HFFc6 (cell line): ENCODE measurements at regions not wholly inside any gene's neighbourhood (a gene's known extent, or its start where the extent isn't known, plus 50 kb on each side); places are given as distances from the start of the nearest gene placed in this dataset.

Experiments used
- DNase-seq: peaks from one replicate; pipeline ENCODE4 v3.0.0-alpha.2; 2018
- H3K27ac Mint-ChIP-seq: 2 replicates; pipeline ENCODE4 v1.8.0; 2020; ENCODE audit warnings: mild to moderate bottlenecking, mixed read lengths
- H3K27me3 Mint-ChIP-seq: 2 replicates; pipeline ENCODE4 v1.8.0; 2021; ENCODE audit warnings: mild to moderate bottlenecking, moderate library complexity, mixed read lengths; ENCODE audit not compliant: insufficient read depth
- H3K36me3 Mint-ChIP-seq: 2 replicates; pipeline ENCODE4 v1.8.0; 2021; ENCODE audit warnings: low read depth, mixed read lengths
- H3K4me1 Mint-ChIP-seq: 2 replicates; pipeline ENCODE4 v1.8.0; 2020; ENCODE audit warnings: low read depth, mixed read lengths
- H3K4me3 Mint-ChIP-seq: 2 replicates; pipeline ENCODE4 v1.8.0; 2020; ENCODE audit warnings: mild to moderate bottlenecking, moderate library complexity, mixed read lengths
- H3K9me3 Mint-ChIP-seq: 2 replicates; pipeline ENCODE4 v1.8.0; 2020; ENCODE audit warnings: mild to moderate bottlenecking, mixed read lengths
- TF ChIP-seq, protein P1 (sequence below): fragments of 200-600 bp; sonication (generic); IDR thresholded peaks from 2 replicates; pipeline ENCODE4 v1.5.0; 2021; ENCODE audit warnings: antibody characterized with exemption, mild to moderate bottlenecking

DNA sequence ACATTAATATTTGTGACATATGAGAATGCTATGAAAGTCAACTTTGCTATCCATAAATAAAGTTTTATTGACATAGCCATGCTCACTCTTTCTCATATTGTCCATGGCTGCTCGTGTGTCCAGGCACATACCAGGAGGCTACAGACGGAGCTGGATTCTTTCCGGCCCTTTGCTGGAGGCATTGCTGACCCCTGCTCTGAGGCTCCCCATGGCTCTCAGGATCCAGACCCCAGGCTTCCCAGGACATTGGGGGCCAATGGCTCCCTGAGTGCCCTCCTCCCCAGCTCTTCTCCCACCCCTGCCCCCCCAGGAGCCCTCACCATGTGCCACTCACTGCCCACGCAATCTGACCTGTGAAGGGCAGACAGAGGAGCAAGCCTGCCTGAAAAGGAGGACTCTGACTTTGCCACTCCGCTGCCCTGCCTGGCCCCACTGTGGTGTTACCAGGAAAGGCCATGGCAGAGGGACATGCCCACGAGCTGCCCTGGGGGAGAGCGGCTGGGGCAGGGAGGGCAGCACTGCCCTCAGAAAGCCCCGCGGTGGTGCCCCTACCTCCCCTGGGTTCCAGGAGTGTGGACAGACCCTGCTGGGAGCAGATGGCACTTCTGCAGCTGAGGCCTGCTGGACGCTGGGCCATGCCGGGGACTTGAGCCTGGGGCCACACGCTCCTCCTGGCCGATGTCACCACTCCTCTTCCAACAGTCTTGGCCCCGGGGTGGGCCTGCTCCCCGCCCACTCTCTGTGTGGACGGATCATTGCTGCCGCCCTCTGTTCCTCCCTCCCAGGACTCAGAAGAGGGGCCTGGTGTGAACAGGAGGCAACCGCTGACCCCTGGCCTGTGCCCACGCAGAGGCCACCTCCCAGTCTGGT lies 97.8 kb upstream of the BHLHE23 start:
- Mint-ChIP-seq H3K27me3 (peaks cover 13% of the 10 kb centered on the region), H3K4me1 (no peaks in the 10 kb centered on the region)

DNA sequence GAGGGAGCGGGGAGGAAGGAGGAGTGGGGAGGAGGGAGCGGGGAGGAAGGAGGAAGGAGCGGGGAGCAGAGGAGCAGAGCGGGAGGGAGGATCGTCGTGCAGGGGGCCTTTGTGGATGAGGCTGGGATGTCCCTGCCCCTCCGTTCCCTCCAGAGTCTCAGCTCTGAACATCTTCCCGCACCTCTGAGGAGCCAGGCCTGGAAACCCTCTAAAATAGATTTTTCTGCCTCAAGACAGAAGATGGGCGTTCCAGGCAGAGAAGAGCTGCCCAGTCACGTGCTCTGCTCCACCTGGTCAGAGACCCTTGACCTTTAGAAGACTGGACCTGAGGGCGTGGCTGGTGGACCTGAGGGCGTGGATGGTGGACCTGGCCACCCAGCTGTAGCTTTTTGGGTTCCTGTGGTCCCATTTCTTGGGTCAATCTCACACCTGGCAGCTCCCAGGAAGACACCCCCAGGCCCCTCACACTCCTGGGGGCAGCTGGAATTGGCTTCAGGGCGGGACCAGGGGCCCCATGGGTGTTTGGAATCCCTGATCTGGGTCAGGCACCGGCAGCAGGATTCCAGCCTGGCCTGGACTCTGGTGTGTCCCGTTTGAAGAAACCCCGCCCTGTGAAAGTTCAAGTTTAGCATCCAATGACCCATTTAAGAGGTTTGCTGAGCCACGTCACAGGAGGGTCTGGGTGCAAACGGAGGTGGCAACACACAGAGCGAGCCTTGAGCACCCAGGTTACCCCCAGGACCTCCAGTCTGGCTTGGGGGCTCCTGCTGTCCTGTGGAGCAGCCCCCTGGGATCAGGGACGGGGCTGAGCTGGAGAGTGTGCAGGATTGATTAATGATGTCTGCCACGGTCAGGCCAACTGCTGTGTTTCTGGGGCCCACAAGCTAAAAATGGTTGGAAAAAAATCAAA lies 96.9 kb upstream of the BHLHE23 start:
- Mint-ChIP-seq H3K4me3 (no peak overlapping the region), H3K4me1 (no peaks in the 10 kb centered on the region), H3K36me3 (no peaks in the 10 kb centered on the region), H3K27me3 (peaks cover 11% of the 10 kb centered on the region), H3K9me3 (no peaks in the 10 kb centered on the region), H3K27ac (no peak overlapping the region)
- DNase-seq: no peak
- TF ChIP-seq, protein P1, sequence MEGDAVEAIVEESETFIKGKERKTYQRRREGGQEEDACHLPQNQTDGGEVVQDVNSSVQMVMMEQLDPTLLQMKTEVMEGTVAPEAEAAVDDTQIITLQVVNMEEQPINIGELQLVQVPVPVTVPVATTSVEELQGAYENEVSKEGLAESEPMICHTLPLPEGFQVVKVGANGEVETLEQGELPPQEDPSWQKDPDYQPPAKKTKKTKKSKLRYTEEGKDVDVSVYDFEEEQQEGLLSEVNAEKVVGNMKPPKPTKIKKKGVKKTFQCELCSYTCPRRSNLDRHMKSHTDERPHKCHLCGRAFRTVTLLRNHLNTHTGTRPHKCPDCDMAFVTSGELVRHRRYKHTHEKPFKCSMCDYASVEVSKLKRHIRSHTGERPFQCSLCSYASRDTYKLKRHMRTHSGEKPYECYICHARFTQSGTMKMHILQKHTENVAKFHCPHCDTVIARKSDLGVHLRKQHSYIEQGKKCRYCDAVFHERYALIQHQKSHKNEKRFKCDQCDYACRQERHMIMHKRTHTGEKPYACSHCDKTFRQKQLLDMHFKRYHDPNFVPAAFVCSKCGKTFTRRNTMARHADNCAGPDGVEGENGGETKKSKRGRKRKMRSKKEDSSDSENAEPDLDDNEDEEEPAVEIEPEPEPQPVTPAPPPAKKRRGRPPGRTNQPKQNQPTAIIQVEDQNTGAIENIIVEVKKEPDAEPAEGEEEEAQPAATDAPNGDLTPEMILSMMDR: no peak

More for the DNA sequence above, 97.8 kb upstream of the BHLHE23 start:
- H3K9me3 Mint-ChIP-seq: no peaks in the 10 kb centered on the region
- TF ChIP-seq, protein P1: no peak
- DNase-seq: no peak
- no peak overlapping the region for H3K4me3 Mint-ChIP-seq
- H3K36me3 Mint-ChIP-seq: no peaks in the 10 kb centered on the region
- no peak overlapping the region for H3K27ac Mint-ChIP-seq

DNA sequence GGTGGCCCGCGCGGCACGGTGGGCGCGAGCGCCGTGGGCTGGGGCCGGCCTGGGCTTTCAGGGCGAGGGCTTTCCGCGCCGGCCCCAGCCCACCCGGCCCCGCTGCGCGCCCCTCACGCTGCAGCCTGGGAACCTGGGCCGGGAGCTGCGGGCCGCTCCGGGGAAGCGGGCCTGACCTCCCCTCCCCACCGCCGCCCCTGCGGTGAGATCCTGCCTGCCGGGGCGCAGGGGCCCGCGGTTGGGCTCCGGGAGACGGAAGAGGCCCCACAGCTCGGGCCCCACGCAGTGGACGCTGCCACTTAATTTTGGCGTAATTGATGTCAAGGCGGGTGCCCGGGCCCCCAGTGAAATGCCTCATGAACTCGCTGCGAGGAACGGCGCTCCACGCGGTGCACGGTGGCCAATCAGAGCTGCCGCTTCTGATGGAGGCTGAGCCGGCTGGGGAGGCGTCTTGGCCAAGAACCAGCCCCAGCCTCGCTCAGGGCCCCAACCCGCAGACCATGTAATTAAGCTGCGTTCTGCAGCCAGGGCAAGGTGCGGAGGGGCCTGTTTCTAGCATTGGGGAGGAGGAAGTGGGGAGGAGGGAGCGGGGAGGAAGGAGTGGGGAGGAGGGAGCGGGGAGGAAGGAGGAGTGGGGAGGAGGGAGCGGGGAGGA lies 96.1 kb upstream of the BHLHE23 start:
- peaks cover 10% of the 10 kb centered on the region for H3K27me3 Mint-ChIP-seq

DNA sequence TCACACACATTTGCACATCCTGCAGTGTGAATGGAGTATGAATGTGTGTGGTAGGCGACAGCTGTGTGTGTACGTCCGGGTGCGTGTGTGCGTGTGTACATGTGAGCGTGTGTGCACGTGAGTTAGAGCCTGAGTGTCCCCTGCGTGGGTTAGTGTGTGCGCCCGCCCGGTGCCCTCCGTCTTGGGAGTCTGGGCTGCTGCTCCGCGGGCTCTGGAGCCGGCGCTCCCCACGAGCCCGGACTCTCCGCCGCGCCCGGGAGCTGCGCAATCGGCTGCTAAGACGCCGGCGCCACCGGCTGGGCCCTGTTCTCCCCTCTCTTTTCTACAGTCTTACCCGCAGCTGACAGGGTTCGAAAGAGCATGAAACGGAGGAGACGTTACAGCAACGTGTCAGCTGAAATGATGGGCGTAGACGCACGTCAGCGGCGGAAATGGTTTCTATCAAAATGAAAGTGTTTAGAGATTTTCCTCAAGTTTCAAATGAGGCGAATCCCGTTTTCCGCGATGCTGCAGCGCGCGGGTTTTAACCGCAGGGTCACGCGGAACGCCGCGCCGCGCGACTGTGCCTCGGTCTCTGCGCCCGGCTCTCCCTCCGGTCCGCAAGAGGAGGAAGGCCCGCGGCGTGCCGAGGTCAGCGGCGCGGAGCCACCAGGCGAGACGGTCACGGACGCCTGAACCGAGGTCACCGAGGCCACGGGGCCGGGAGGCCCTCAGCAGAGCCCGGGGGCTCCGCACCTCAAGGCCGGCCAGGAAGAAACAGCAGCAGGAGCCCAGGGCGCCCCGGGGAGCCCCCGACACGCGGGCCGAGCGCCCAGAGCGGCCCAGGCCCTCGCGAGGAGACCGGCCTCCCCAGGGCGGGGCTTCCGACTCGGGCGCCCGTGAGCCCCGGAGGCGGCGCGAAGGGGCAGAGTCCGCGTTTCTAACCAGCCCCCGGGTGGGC lies 95.3 kb upstream of the BHLHE23 start:
- Mint-ChIP-seq H3K27me3 (peaks cover 10% of the 10 kb centered on the region), H3K27ac (no peak overlapping the region), H3K4me3 (peak overlapping the region; percentile 87), H3K36me3 (no peaks in the 10 kb centered on the region), H3K4me1 (no peaks in the 10 kb centered on the region), H3K9me3 (no peaks in the 10 kb centered on the region)
- TF ChIP-seq, protein P1: no peak
- DNase-seq: no peak

More for the DNA sequence above, 96.1 kb upstream of the BHLHE23 start:
- Mint-ChIP-seq H3K27ac (no peak overlapping the region), H3K4me1 (no peaks in the 10 kb centered on the region), H3K4me3 (peak overlapping the region; percentile 76), H3K9me3 (no peaks in the 10 kb centered on the region), H3K36me3 (no peaks in the 10 kb centered on the region)
- DNase-seq: peak; percentile 10
- TF ChIP-seq, protein P1: no peak
